ENCODE measurements at regions not wholly inside any gene's neighbourhood (a gene's known extent, or its start where the extent isn't known, plus 50 kb on each side); places are given as distances from the start of the nearest gene placed in this dataset.

GRCh38 chr7:20513897-20514296 lies 101.6 kb upstream of the ABCB5 start:
- no peak for DNase-seq (ENCODE audit: low spot score)
- no peak for TF ChIP-seq CTCF (IDR thresholded peaks at IDR 0.05)
- no peak for ATAC-seq (ENCODE audit: low FRiP score)

- DNase-seq (ENCODE audit: low spot score) = peak; percentile 42
- TF ChIP-seq CTCF (IDR thresholded peaks at IDR 0.05) = no peak
- ATAC-seq (ENCODE audit: low FRiP score) = peak; percentile 91
These were observed 101.1 kb upstream of the ABCB5 start for GRCh38 chr7:20514364-20514763.

GRCh38 chr7:20519645-20520044 lies 95.8 kb upstream of the ABCB5 start:
- ATAC-seq (ENCODE audit: low FRiP score) (no peak), DNase-seq (ENCODE audit: low spot score) (no peak)
- TF ChIP-seq CTCF (IDR thresholded peaks at IDR 0.05) = no peak

GRCh38 chr7:20520530-20520929 lies 94.9 kb upstream of the ABCB5 start:
- TF ChIP-seq CTCF (IDR thresholded peaks at IDR 0.05) = no peak
- ATAC-seq (ENCODE audit: low FRiP score) = no peak
- no peak for DNase-seq (ENCODE audit: low spot score)

GRCh38 chr7:20521243-20521642 lies 94.2 kb upstream of the ABCB5 start:
- no peak for TF ChIP-seq CTCF (IDR thresholded peaks at IDR 0.05)
- DNase-seq (ENCODE audit: low spot score) (no peak), ATAC-seq (ENCODE audit: low FRiP score) (no peak)

- no peak for TF ChIP-seq CTCF (IDR thresholded peaks at IDR 0.05)
- ATAC-seq (ENCODE audit: low FRiP score) (no peak), DNase-seq (ENCODE audit: low spot score) (no peak)
These were observed 86.2 kb upstream of the ABCB5 start for GRCh38 chr7:20529260-20529659.

GRCh38 chr7:20532890-20533289 lies 82.6 kb upstream of the ABCB5 start:
- DNase-seq (ENCODE audit: low spot score) (no peak), ATAC-seq (ENCODE audit: low FRiP score) (peak; percentile 66)
- TF ChIP-seq CTCF (IDR thresholded peaks at IDR 0.05) = no peak

Data from omental fat pad (tissue), 3 donors.